ENCODE measurements at regions not wholly inside any gene's neighbourhood (a gene's known extent, or its start where the extent isn't known, plus 50 kb on each side); places are given as distances from the start of the nearest gene placed in this dataset.

- TF ChIP-seq CTCF (conservative IDR thresholded peaks at IDR 0.05 in 1 of 2, IDR thresholded peaks at IDR 0.05 in 1 of 2; ENCODE audit: low read depth in 1 of 2, low read length in 2 of 2): no peak
- TF ChIP-seq EZH2 (IDR thresholded peaks at IDR 0.05; ENCODE audit: low read length, missing control alignments): no peak
These were observed 99.6 kb downstream of the NMUR2 start for GRCh38 chr5:152305525-152305924.

All from fibroblast of lung (primary cell).